HCT116 (cell line): ENCODE measurements at regions not wholly inside any gene's neighbourhood (a gene's known extent, or its start where the extent isn't known, plus 50 kb on each side); places are given as distances from the start of the nearest gene placed in this dataset.

ENCODE experiments used
- CEBPB ChIP-seq: IDR thresholded peaks from 2 replicates; pipeline ENCODE4 v1.6.1; 2012; ENCODE audit warnings: low read depth
- CTCF ChIP-seq, 3 experiments: fragments of 200-600 bp in 1 of 3; sonication (generic) in 1 of 3; IDR thresholded peaks in 2 of 3; conservative IDR thresholded peaks in 1 of 3; 2 replicates each; pipeline ENCODE4 v1.5.1; 2012 to 2017; ENCODE audit warnings: low read depth in 2 of 3, low read length in 2 of 3, antibody characterized with exemption in 1 of 3, borderline replicate concordance in 1 of 3, control low read depth in 1 of 3, mild to moderate bottlenecking in 1 of 3, mixed read lengths in 1 of 3, mixed run types in 1 of 3, moderate library complexity in 1 of 3; ENCODE audit not compliant: insufficient read depth in 1 of 3
- EGR1 ChIP-seq: IDR thresholded peaks from 2 replicates; pipeline ENCODE4 v1.6.1; 2012; ENCODE audit warnings: low read depth
- EZH2 ChIP-seq: fragments of 200-600 bp; sonication (generic); IDR thresholded peaks from 2 replicates; pipeline ENCODE4 v1.6.1; 2017; ENCODE audit warnings: antibody characterized with exemption, mixed run types
- POLR2A ChIP-seq: IDR thresholded peaks from 2 replicates; pipeline ENCODE4 v1.7.0; 2011; ENCODE audit warnings: borderline replicate concordance; ENCODE audit not compliant: insufficient read depth, insufficient read length; ENCODE audit errors: extremely low read depth
- POLR2AphosphoS5 ChIP-seq: IDR thresholded peaks from 2 replicates; pipeline ENCODE4 v1.6.1; 2011; ENCODE audit warnings: mild to moderate bottlenecking, low read depth, low read length, moderate library complexity
- RAD21 ChIP-seq: IDR thresholded peaks from 2 replicates; pipeline ENCODE4 v1.6.1; 2012; ENCODE audit warnings: low read depth, mild to moderate bottlenecking
- SIN3A ChIP-seq: IDR thresholded peaks from 2 replicates; pipeline ENCODE4 v1.6.1; 2012; ENCODE audit warnings: low read depth
- TCF7L2 ChIP-seq: IDR thresholded peaks from 2 replicates; pipeline ENCODE4 v1.7.0; 2011; ENCODE audit warnings: borderline replicate concordance, inconsistent platforms; ENCODE audit not compliant: insufficient read depth, insufficient read length; ENCODE audit errors: extremely low read depth
- ZNF274 ChIP-seq: fragments of 200-500 bp; sonication (Bioruptor generic); IDR thresholded peaks from 2 replicates; pipeline ENCODE4 v1.6.1; 2014; ENCODE audit warnings: mild to moderate bottlenecking, low read depth, low read length, inconsistent platforms
- TF ChIP-seq, protein P1 (sequence below): IDR thresholded peaks from 2 replicates; pipeline ENCODE4 v1.6.1; 2012; ENCODE audit warnings: low read depth

DNA sequence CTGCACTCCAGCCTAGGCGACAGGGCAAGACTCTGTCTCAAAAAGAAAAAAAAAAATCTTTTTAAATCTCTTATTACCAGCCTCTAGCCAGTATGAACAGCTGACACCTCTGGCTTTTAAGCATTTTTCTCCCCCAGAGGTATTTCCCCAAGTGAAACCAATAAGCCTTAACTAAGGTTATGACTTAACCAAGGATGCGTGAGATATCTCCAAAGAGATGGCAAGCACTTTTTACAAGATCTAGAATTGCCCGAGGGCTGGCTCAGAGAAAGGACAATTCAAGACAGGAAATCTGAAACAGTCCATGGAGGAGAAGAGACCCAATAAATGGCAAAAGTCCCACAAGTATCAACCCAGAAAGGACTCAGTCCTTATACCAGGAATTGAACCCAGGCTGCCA, 362.1 kb downstream of the FOXO1 start:
- TF ChIP-seq TCF7L2 (no peak), CTCF (IDR thresholded peaks at IDR 0.05 in 2 of 3, conservative IDR thresholded peaks at IDR 0.05 in 1 of 3; ENCODE audit: borderline replicate concordance in 1 of 3, insufficient read depth in 1 of 3, low read depth in 2 of 3, low read length in 2 of 3) (no peak), ZNF274 (no peak), POLR2A (no peak), POLR2AphosphoS5 (no peak), EZH2 (no peak), SIN3A (no peak), CEBPB (no peak), EGR1 (no peak), RAD21 (no peak)
- TF ChIP-seq, protein P1, sequence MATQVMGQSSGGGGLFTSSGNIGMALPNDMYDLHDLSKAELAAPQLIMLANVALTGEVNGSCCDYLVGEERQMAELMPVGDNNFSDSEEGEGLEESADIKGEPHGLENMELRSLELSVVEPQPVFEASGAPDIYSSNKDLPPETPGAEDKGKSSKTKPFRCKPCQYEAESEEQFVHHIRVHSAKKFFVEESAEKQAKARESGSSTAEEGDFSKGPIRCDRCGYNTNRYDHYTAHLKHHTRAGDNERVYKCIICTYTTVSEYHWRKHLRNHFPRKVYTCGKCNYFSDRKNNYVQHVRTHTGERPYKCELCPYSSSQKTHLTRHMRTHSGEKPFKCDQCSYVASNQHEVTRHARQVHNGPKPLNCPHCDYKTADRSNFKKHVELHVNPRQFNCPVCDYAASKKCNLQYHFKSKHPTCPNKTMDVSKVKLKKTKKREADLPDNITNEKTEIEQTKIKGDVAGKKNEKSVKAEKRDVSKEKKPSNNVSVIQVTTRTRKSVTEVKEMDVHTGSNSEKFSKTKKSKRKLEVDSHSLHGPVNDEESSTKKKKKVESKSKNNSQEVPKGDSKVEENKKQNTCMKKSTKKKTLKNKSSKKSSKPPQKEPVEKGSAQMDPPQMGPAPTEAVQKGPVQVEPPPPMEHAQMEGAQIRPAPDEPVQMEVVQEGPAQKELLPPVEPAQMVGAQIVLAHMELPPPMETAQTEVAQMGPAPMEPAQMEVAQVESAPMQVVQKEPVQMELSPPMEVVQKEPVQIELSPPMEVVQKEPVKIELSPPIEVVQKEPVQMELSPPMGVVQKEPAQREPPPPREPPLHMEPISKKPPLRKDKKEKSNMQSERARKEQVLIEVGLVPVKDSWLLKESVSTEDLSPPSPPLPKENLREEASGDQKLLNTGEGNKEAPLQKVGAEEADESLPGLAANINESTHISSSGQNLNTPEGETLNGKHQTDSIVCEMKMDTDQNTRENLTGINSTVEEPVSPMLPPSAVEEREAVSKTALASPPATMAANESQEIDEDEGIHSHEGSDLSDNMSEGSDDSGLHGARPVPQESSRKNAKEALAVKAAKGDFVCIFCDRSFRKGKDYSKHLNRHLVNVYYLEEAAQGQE: no peak
